K562 (cell line): ENCODE measurements at regions not wholly inside any gene's neighbourhood (a gene's known extent, or its start where the extent isn't known, plus 50 kb on each side); places are given as distances from the start of the nearest gene placed in this dataset.

Experiments
- ATAC-seq: fragments of 200-7000 bp; cut with Tn5 transposase; 3 replicates; pipeline ENCODE4 v1.9.1; 2020; ENCODE audit warnings: moderate library complexity
- BruUV-seq: library from RNA; stranded (reverse); fragments of 400-500 nt; replicated peaks from 2 replicates; lab custom pipeline; 2021; lab: Mats Ljungman, UMichigan
- CTCF ChIA-PET: fragments of 300-600 bp; formaldehyde crosslinking; extraction: SDS; loops from one replicate; lab custom pipeline; 2021; ENCODE audit warnings: low intra/inter-chr PET ratio; lab: Yijun Ruan, JAX
- POLR2A ChIA-PET: fragments of 300-600, 350-650 bp; sonication (Branson Sonifier 250); formaldehyde crosslinking; extraction: SDS; loops from one replicate; lab custom pipeline; 2021; ENCODE audit warnings: antibody characterized with exemption, inconsistent platforms; lab: Yijun Ruan, JAX
- DNase-seq, 4 experiments: peaks; one replicate each; pipeline versions ENCODE4 v3.0.0 to v3.0.0-alpha.2; 2011 to 2018; ENCODE audit warnings: low spot score in 3 of 4, mixed read lengths in 3 of 4; ENCODE audit errors: extremely low read depth in 1 of 4
- FAIRE-seq: peaks from 2 replicates; lab custom pipeline; 2011; peaks lifted over from hg19 to GRCh38; lab: Jason Lieb, UNC
- H2AFZ ChIP-seq: 2 replicates; pipeline ENCODE4 v1.6.0; 2011; ENCODE audit warnings: low read depth, low read length, control low read depth, inconsistent platforms
- H3K27ac ChIP-seq: fragments of 200-600 bp; 3 replicates; pipeline ENCODE4 v1.8.0; 2011; ENCODE audit warnings: low read depth, mild to moderate bottlenecking, control low read depth, inconsistent platforms, low read length, moderate library complexity, mixed read lengths; ENCODE audit errors: extremely low read depth
- H3K27me3 ChIP-seq, 2 experiments: fragments of 300-600 bp in 1 of 2; 2 replicates in 1 of 2; 3 replicates in 1 of 2; pipeline versions ENCODE4 v1.6.0 to v1.8.0; 2011; ENCODE audit warnings: inconsistent platforms in 2 of 2, low read length in 2 of 2, mild to moderate bottlenecking in 1 of 2, mixed read lengths in 1 of 2, moderate library complexity in 1 of 2; ENCODE audit not compliant: control insufficient read depth in 2 of 2, insufficient read depth in 2 of 2
- H3K36me3 ChIP-seq: fragments of 300-600 bp; 3 replicates; pipeline ENCODE4 v1.8.0; 2011; ENCODE audit warnings: mild to moderate bottlenecking, low read length, inconsistent platforms; ENCODE audit not compliant: control insufficient read depth, insufficient read depth
- H3K4me1 ChIP-seq, 2 experiments: fragments of 200-600 bp in 1 of 2; replicated peaks in 1 of 2; 2 replicates in 1 of 2; 3 replicates in 1 of 2; pipeline versions ENCODE4 v1.5.1 to v1.8.0; 2011; ENCODE audit warnings: inconsistent platforms in 2 of 2, low read length in 2 of 2, mild to moderate bottlenecking in 1 of 2, mixed read lengths in 1 of 2, moderate library complexity in 1 of 2; ENCODE audit not compliant: control insufficient read depth in 2 of 2, insufficient read depth in 2 of 2
- H3K4me2 ChIP-seq: 2 replicates; pipeline ENCODE4 v1.6.1; 2011; ENCODE audit warnings: low read length, control low read depth, inconsistent platforms, mixed read lengths; ENCODE audit not compliant: insufficient read depth
- H3K4me3 ChIP-seq: fragments of 200-600 bp; sonication (generic), shearing (Covaris generic); 2 replicates; pipeline ENCODE4 v1.5.1; 2016; ENCODE audit warnings: control low read depth, inconsistent platforms
- H3K79me2 ChIP-seq: fragments of 200-600 bp; 3 replicates; pipeline ENCODE4 v1.8.0; 2011; ENCODE audit warnings: low read length, inconsistent platforms; ENCODE audit not compliant: control insufficient read depth, insufficient read depth
- H3K9ac ChIP-seq, 2 experiments: 2 replicates each; pipeline versions ENCODE4 v1.6.0 to v1.6.1; 2011; ENCODE audit warnings: low read depth in 2 of 2, low read length in 2 of 2, control low read depth in 1 of 2, inconsistent platforms in 1 of 2, mild to moderate bottlenecking in 1 of 2, mixed read lengths in 1 of 2; ENCODE audit not compliant: insufficient read depth in 1 of 2
- H3K9me1 ChIP-seq: one replicate; pipeline ENCODE4 v1.6.0; 2011; ENCODE audit warnings: inconsistent platforms, mild to moderate bottlenecking, low read length, moderate library complexity; ENCODE audit not compliant: control insufficient read depth, insufficient read depth
- H3K9me3 ChIP-seq: replicated peaks from 2 replicates; pipeline ENCODE4 v1.5.1; 2011; ENCODE audit warnings: low read depth, low read length, inconsistent platforms; ENCODE audit not compliant: control insufficient read depth, insufficient read depth
- H4K20me1 ChIP-seq: replicated peaks from 2 replicates; pipeline ENCODE4 v1.6.1; 2011; ENCODE audit warnings: low read length, inconsistent platforms, mixed read lengths; ENCODE audit not compliant: control insufficient read depth, insufficient read depth
- ASH1L ChIP-seq: fragments of 450-650 bp; IDR thresholded peaks from 2 replicates; pipeline ENCODE4 v1.6.1; 2018; ENCODE audit warnings: borderline replicate concordance, mild to moderate bottlenecking, low read depth; ENCODE audit not compliant: partially characterized antibody
- EGR1 ChIP-seq: fragments of 450-650 bp; conservative IDR thresholded peaks from 2 replicates; pipeline ENCODE4 v1.6.1; 2017; ENCODE audit warnings: mild to moderate bottlenecking
- ETV6 ChIP-seq, 3 experiments: fragments of 150-350 bp in 1 of 3; sonication (generic) in 1 of 3; formaldehyde crosslinking in 1 of 3; IDR thresholded peaks; 2 replicates each; pipeline versions ENCODE4 v1.6.1 to v1.8.0; 2014 to 2022; ENCODE audit warnings: borderline replicate concordance in 2 of 3, low read depth in 2 of 3, antibody characterized with exemption in 1 of 3, low read length in 1 of 3, mild to moderate bottlenecking in 1 of 3, missing genetic modification reagents in 1 of 3
- PRDM10 ChIP-seq: fragments of 450-650 bp; IDR thresholded peaks from 2 replicates; pipeline ENCODE4 v1.6.1; 2018; ENCODE audit not compliant: partially characterized antibody
- PTRF ChIP-seq: fragments of 450-650 bp; IDR thresholded peaks from 2 replicates; pipeline ENCODE4 v1.6.1; 2016; ENCODE audit warnings: mild to moderate bottlenecking, missing genetic modification characterization, missing compliant biosample characterization
- ZNF212 ChIP-seq: fragments of 450-650 bp; formaldehyde crosslinking; IDR thresholded peaks from 2 replicates; pipeline ENCODE4 v1.4.0; 2020; ENCODE audit warnings: mild to moderate bottlenecking
- ZNF224 ChIP-seq: sonication (generic); formaldehyde crosslinking; IDR thresholded peaks from 2 replicates; pipeline ENCODE4 v1.8.0; 2022; ENCODE audit warnings: mild to moderate bottlenecking, missing genetic modification reagents
- ZNF347 ChIP-seq: fragments of 450-650 bp; formaldehyde crosslinking; IDR thresholded peaks from 2 replicates; pipeline ENCODE4 v1.4.0; 2020; ENCODE audit warnings: low read depth, mild to moderate bottlenecking, moderate library complexity
- ZSCAN29 ChIP-seq: fragments of 450-650 bp; IDR thresholded peaks from 2 replicates; pipeline ENCODE4 v1.6.1; 2017
- WGBS: fragments of 100-300 bp; shearing (Covaris generic); methylation state at CpG from one replicate; pipeline ENCODE4 v1.1.6; 2016; ENCODE audit warnings: low coverage, mixed read lengths; ENCODE audit not compliant: insufficient coverage; ENCODE audit errors: missing lambda C conversion rate; 5-methylcytosine and 5-hydroxymethylcytosine counted together
- in situ Hi-C: fragments of 300-500 bp; cut with MboI; formaldehyde crosslinking; loops from 4 replicates; pipeline ENCODE4 v1.15.0; 2018; ENCODE audit warnings: inconsistent platforms, mixed read lengths
- intact Hi-C: fragments of 100-400 bp; cut with micrococcal nuclease; formaldehyde crosslinking; loops from 2 replicates; pipeline ENCODE4 v1.14.2; 2022

GRCh38 chr12:112590281-112590680 lies 171.5 kb downstream of the PTPN11 start:
- WGBS = 0% methylated on average over 3 of the region's 3 CpGs
- DNase-seq (no peak), ATAC-seq (no peak), FAIRE-seq (no peak)
- no peak overlapping the region for H3K9ac ChIP-seq
- H3K9me1 ChIP-seq = no peaks in the 10 kb centered on the region
- no TSS peak for BruUV-seq
- H3K79me2 ChIP-seq = no peaks in the 10 kb centered on the region
- no peaks in the 10 kb centered on the region for H4K20me1 ChIP-seq
- H2AFZ ChIP-seq = no peak overlapping the region
- H3K27ac ChIP-seq = no peak overlapping the region
- in situ Hi-C loops = no loop called here
- H3K4me3 ChIP-seq = no peak overlapping the region
- no peak overlapping the region for H3K4me2 ChIP-seq
- intact Hi-C loops = no loop called here
- 0 out of 5 replicates have a peak, but pooled peaks cover 0 to 3% of the 10 kb centered on the region in 2 experiments for H3K27me3 ChIP-seq
- H3K4me1 ChIP-seq = no peaks in the 10 kb centered on the region
- POLR2A ChIA-PET = no interaction called here
- H3K9me3 ChIP-seq = 0 out of 2 replicates have a peak, but pooled peaks cover 3% of the 10 kb centered on the region
- no peak for TF ChIP-seq ZNF224 (CRISPR knock-in tag)
- TF ChIP-seq ETV6 (IDR thresholded peaks at IDR 0.05; ENCODE audit: borderline replicate concordance in 1 of 2, low read depth in 2 of 2, low read length in 1 of 2) = no peak
- TF ChIP-seq ETV6 (CRISPR knock-in tag; IDR thresholded peaks at IDR 0.05; ENCODE audit: borderline replicate concordance) = no peak
- no peak for TF ChIP-seq ZNF212
- CTCF ChIA-PET = no interaction called here
- no peaks in the 10 kb centered on the region for H3K36me3 ChIP-seq

- intact Hi-C loops (no loop called here), in situ Hi-C loops (no loop called here)
- 1% methylated on average over 5 of the region's 5 CpGs for WGBS
- Histone ChIP-seq H3K9ac (no peak overlapping the region), H4K20me1 (no peaks in the 10 kb centered on the region), H3K36me3 (no peaks in the 10 kb centered on the region), H2AFZ (no peak overlapping the region), H3K27ac (no peak overlapping the region), H3K4me1 (no peaks in the 10 kb centered on the region), H3K9me1 (no peaks in the 10 kb centered on the region), H3K4me3 (no peak overlapping the region), H3K79me2 (no peaks in the 10 kb centered on the region), H3K4me2 (no peak overlapping the region), H3K27me3 (no peaks in the 10 kb centered on the region), H3K9me3 (0 out of 2 replicates have a peak, but pooled peaks cover 3% of the 10 kb centered on the region)
- no peak for DNase-seq
- ChIA-PET CTCF (no interaction called here), POLR2A (no interaction called here)
- no peak for FAIRE-seq
- ATAC-seq = no peak
- no TSS peak for BruUV-seq
- TF ChIP-seq PRDM10 (no peak), PTRF (no peak), ZSCAN29 (no peak), ZNF347 (CRISPR knock-in tag) (no peak), EGR1 (no peak), ASH1L (no peak)
Observed at GRCh38 chr12:112591488-112591887, 172.7 kb downstream of the PTPN11 start.
